Transverse colon (tissue), 4 donors: ENCODE measurements at regions not wholly inside any gene's neighbourhood (a gene's known extent, or its start where the extent isn't known, plus 50 kb on each side); places are given as distances from the start of the nearest gene placed in this dataset.

Experiments
- CTCF ChIP-seq, 5 experiments: fragments of 200-600 bp in 3 of 5; fragments of 450-650 bp in 2 of 5; sonication (generic) in 3 of 5; IDR thresholded peaks; 1 replicate in 2 of 5; 2 replicates in 3 of 5; pipeline ENCODE4 v1.5.1; 2016 to 2017; ENCODE audit warnings: antibody characterized with exemption in 5 of 5, inconsistent platforms in 3 of 5, mild to moderate bottlenecking in 2 of 5, moderate library complexity in 1 of 5
- EP300 ChIP-seq: sonication (generic); formaldehyde crosslinking; IDR thresholded peaks from one replicate; pipeline ENCODE4 v1.6.1; 2017; ENCODE audit warnings: antibody characterized with exemption, low read depth
- POLR2A ChIP-seq: fragments of 450-650 bp; IDR thresholded peaks from one replicate; pipeline ENCODE4 v1.6.1; 2016; ENCODE audit warnings: antibody characterized with exemption, mild to moderate bottlenecking, moderate library complexity
- POLR2AphosphoS5 ChIP-seq, 3 donors: sonication (generic); formaldehyde crosslinking; IDR thresholded peaks; one replicate each; pipeline ENCODE4 v1.6.1; 2016; ENCODE audit warnings: antibody characterized with exemption in 3 of 3

GRCh38 chr17:36750316-36750885 is 149.0 kb downstream of the MRM1 start:
- TF ChIP-seq CTCF (IDR thresholded peaks at IDR 0.05) = no peak
- no peak for TF ChIP-seq POLR2AphosphoS5 (IDR thresholded peaks at IDR 0.05)
- no peak for TF ChIP-seq POLR2A
- no peak for TF ChIP-seq EP300
